HEK293T (cell line): ENCODE measurements at regions not wholly inside any gene's neighbourhood (a gene's known extent, or its start where the extent isn't known, plus 50 kb on each side); places are given as distances from the start of the nearest gene placed in this dataset.

Source experiments
- ARNT ChIP-seq: fragments of 450-650 bp; IDR thresholded peaks from 2 replicates; pipeline ENCODE4 v1.6.1; 2017; ENCODE audit warnings: mild to moderate bottlenecking
- CTBP1 ChIP-seq: fragments of 450-650 bp; IDR thresholded peaks from 2 replicates; pipeline ENCODE4 v1.6.1; 2016; ENCODE audit warnings: borderline replicate concordance
- FOXK2 ChIP-seq: fragments of 450-650 bp; IDR thresholded peaks from 2 replicates; pipeline ENCODE4 v1.6.1; 2016; ENCODE audit warnings: mild to moderate bottlenecking
- FOXM1 ChIP-seq: fragments of 450-650 bp; IDR thresholded peaks from 2 replicates; pipeline ENCODE4 v1.6.1; 2017; ENCODE audit warnings: mild to moderate bottlenecking, borderline replicate concordance
- HDGF ChIP-seq: fragments of 450-650 bp; IDR thresholded peaks from 2 replicates; pipeline ENCODE4 v1.6.1; 2017; ENCODE audit warnings: antibody characterized with exemption, borderline replicate concordance
- NFRKB ChIP-seq: fragments of 450-650 bp; IDR thresholded peaks from 2 replicates; pipeline ENCODE4 v1.6.1; 2016; ENCODE audit warnings: mild to moderate bottlenecking, moderate library complexity
- SP1 ChIP-seq: fragments of 450-650 bp; IDR thresholded peaks from 2 replicates; pipeline ENCODE4 v1.6.1; 2017
- SUZ12 ChIP-seq: fragments of 450-650 bp; IDR thresholded peaks from 2 replicates; pipeline ENCODE4 v1.6.1; 2016; ENCODE audit warnings: mild to moderate bottlenecking
- TARDBP ChIP-seq: fragments of 450-650 bp; IDR thresholded peaks from 2 replicates; pipeline ENCODE4 v1.6.1; 2016

- TF ChIP-seq FOXM1 = no peak
- no peak for TF ChIP-seq NFRKB
- no peak for TF ChIP-seq CTBP1
- no peak for TF ChIP-seq ARNT
- TF ChIP-seq TARDBP = no peak
- TF ChIP-seq HDGF = no peak
- no peak for TF ChIP-seq SUZ12
- TF ChIP-seq FOXK2 = no peak
- no peak for TF ChIP-seq SP1
These were observed 790.2 kb downstream of the TBC1D22A start for GRCh38 chr22:47552541-47553205.
